GM21367 (cell line): ENCODE measurements at regions not wholly inside any gene's neighbourhood (a gene's known extent, or its start where the extent isn't known, plus 50 kb on each side); places are given as distances from the start of the nearest gene placed in this dataset.
A peak's percentile ranks its signal among the peaks of the same experiment; 100 is the strongest.
"Not testable (repeated sequence)": the region's sequence is repeated elsewhere in the genome, so short reads cannot be mapped to it uniquely, and the experiment has no call there.

Experiments
- ATAC-seq: cut with Tn5 transposase; IDR thresholded peaks from one replicate; pipeline ENCODE4 v1.9.1; 2021; ENCODE audit not compliant: unreplicated experiment

GRCh38 chr6:139962654-139963347, 588.4 kb upstream of the CITED2 start:
- ATAC-seq: no peak

GRCh38 chr6:139961190-139961589, 586.7 kb upstream of the CITED2 start:
- ATAC-seq: no peak

GRCh38 chr6:139960671-139961070, 586.2 kb upstream of the CITED2 start:
- no peak for ATAC-seq

GRCh38 chr6:139955366-139956155, 581.1 kb upstream of the CITED2 start:
- no peak for ATAC-seq

GRCh38 chr6:139954463-139955071, 580.1 kb upstream of the CITED2 start:
- no peak for ATAC-seq

- not testable (repeated sequence) for ATAC-seq
Measured at GRCh38 chr6:139953780-139954179, 579.3 kb upstream of the CITED2 start.

GRCh38 chr6:139951172-139951571, 576.7 kb upstream of the CITED2 start:
- no peak for ATAC-seq

GRCh38 chr6:139944976-139945375, 570.5 kb upstream of the CITED2 start:
- no peak for ATAC-seq

- ATAC-seq: no peak
Measured at GRCh38 chr6:139944131-139944530, 569.7 kb upstream of the CITED2 start.

- no peak for ATAC-seq
Measured at GRCh38 chr6:139943391-139943790, 568.9 kb upstream of the CITED2 start.

- no peak for ATAC-seq
Measured at GRCh38 chr6:139942331-139942730, 567.9 kb upstream of the CITED2 start.

- no peak for ATAC-seq
Measured at GRCh38 chr6:139941826-139942225, 567.4 kb upstream of the CITED2 start.

GRCh38 chr6:139940741-139941729, 566.6 kb upstream of the CITED2 start:
- ATAC-seq: peak; percentile 97

GRCh38 chr6:139939189-139939979, 564.9 kb upstream of the CITED2 start:
- peak; percentile 34 for ATAC-seq

- ATAC-seq: no peak
Measured at GRCh38 chr6:139932671-139933070, 558.2 kb upstream of the CITED2 start.

- ATAC-seq: no peak
Measured at GRCh38 chr6:139931747-139932146, 557.3 kb upstream of the CITED2 start.

GRCh38 chr6:139927742-139928305, 553.4 kb upstream of the CITED2 start:
- no peak for ATAC-seq

GRCh38 chr6:139927236-139927635, 552.8 kb upstream of the CITED2 start:
- no peak for ATAC-seq

GRCh38 chr6:139926711-139927110, 552.3 kb upstream of the CITED2 start:
- no peak for ATAC-seq
